ENCODE measurements at regions not wholly inside any gene's neighbourhood (a gene's known extent, or its start where the extent isn't known, plus 50 kb on each side); places are given as distances from the start of the nearest gene placed in this dataset.

DNA sequence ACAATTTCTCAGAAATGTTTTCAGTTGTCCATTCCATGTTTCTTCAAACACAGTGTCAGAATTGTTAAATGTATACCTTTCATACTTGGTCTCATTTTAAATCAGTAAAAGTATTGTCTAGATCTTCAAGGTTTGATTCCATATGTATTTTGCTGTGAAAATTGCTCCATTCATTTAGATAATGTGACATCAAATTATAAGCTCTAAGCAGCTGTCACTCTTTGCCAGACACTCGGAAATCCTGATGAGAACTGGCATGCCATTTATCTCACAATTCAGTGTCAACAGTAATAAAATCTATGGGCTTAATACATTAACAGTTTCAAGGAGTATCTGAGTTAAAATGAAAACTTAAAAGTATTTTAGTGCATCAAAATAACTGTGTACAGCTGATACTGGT, 1025.3 kb upstream of the EPHA6 start:
- no peaks in the 10 kb centered on the region for H3K79me2 ChIP-seq (ENCODE audit: insufficient read depth, low read length)
- H3K9me3 ChIP-seq (ENCODE audit: control insufficient read depth in 1 of 2, insufficient read depth in 1 of 2, low read depth in 1 of 2, low read length in 2 of 2) = peaks cover 3 to 8% of the 10 kb centered on the region in 2 experiments; a peak in 3 of 4 replicates
- intact Hi-C loops (cut with micrococcal nuclease) = no loop called here
- H3K4me3 ChIP-seq (replicated peaks in 1 of 2; ENCODE audit: low read depth in 1 of 2, low read length in 2 of 2) = no peak overlapping the region
- DNase-seq (ENCODE audit: low read depth, low spot score) = no peak
- H4K20me1 ChIP-seq (ENCODE audit: insufficient read depth) = no peaks in the 10 kb centered on the region
- CTCF ChIA-PET = no interaction called here
- H3K36me3 ChIP-seq (ENCODE audit: control insufficient read depth in 1 of 2, insufficient read depth in 2 of 2, low read length in 2 of 2) = no peaks in the 10 kb centered on the region
- RAD21 ChIA-PET (ENCODE audit: low non-redundant PET in 1 of 2, low total read pairs in 2 of 2, uncharacterized antibody in 2 of 2, unreplicated experiment in 2 of 2) = no interaction called here
- no peak overlapping the region for H3K4me2 ChIP-seq (ENCODE audit: low read length)
- H2AFZ ChIP-seq (ENCODE audit: low read depth, low read length, poor library complexity, severe bottlenecking) = no peak overlapping the region
- POLR2A ChIA-PET = no interaction called here
- no peaks in the 10 kb centered on the region for H3K9me2 ChIP-seq (ENCODE audit: insufficient read depth)
- no peaks in the 10 kb centered on the region for H3K27me3 ChIP-seq (ENCODE audit: insufficient read depth, low read length)
- BruUV-seq (replicated peaks) = no TSS peak
- no peak for ATAC-seq
- no peak overlapping the region for H3K9ac ChIP-seq (ENCODE audit: low read length)
- TF ChIP-seq EZH2 (IDR thresholded peaks at IDR 0.05) = no peak
- TF ChIP-seq, protein P1, sequence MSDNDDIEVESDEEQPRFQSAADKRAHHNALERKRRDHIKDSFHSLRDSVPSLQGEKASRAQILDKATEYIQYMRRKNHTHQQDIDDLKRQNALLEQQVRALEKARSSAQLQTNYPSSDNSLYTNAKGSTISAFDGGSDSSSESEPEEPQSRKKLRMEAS (IDR thresholded peaks at IDR 0.05) = no peak
- TF ChIP-seq ZFX (IDR thresholded peaks at IDR 0.05) = no peak
- no peak for TF ChIP-seq POLR2AphosphoS5 (IDR thresholded peaks at IDR 0.05; ENCODE audit: low read depth, low read length)
- TF ChIP-seq ELF1 (IDR thresholded peaks at IDR 0.05; ENCODE audit: borderline replicate concordance, low read depth) = no peak
- no peak for TF ChIP-seq SIN3A (IDR thresholded peaks at IDR 0.05; ENCODE audit: low read depth)
- no peaks in the 10 kb centered on the region; a peak in 1 of 4 replicates for H3K4me1 ChIP-seq (ENCODE audit: control insufficient read depth in 1 of 2, insufficient read depth in 2 of 2, low read length in 2 of 2)
- no peak overlapping the region for H3K27ac ChIP-seq (ENCODE audit: low read depth, low read length)

DNA sequence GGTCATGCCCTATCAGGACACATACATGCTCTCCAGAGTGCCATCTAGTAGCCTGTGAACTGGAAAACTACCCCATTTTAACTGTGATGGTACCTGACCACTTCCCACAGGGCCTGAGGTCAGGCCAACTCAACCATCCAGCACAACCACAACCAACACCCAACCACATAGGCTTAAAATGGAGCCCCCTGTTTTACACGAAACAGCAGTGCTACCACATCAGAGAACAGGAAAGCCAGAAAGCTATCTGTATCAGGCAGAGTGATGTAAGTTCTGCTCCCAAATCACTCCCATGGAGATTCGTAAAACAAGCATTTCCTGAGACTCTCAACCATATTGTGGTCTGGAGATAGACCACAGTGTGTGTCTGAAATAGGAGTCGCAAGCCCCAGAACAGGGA, 1017.3 kb upstream of the EPHA6 start:
- no peaks in the 10 kb centered on the region for H3K79me2 ChIP-seq (ENCODE audit: insufficient read depth, low read length)
- H3K9ac ChIP-seq (ENCODE audit: low read length) = no peak overlapping the region
- H3K9me3 ChIP-seq (ENCODE audit: control insufficient read depth in 1 of 2, insufficient read depth in 1 of 2, low read depth in 1 of 2, low read length in 2 of 2) = peaks cover 0 to 5% of the 10 kb centered on the region in 2 experiments; a peak in 3 of 4 replicates
- H3K27me3 ChIP-seq (ENCODE audit: insufficient read depth, low read length) = no peaks in the 10 kb centered on the region
- intact Hi-C loops (cut with micrococcal nuclease) = no loop called here
- H4K20me1 ChIP-seq (ENCODE audit: insufficient read depth) = no peaks in the 10 kb centered on the region
- no peaks in the 10 kb centered on the region for H3K9me2 ChIP-seq (ENCODE audit: insufficient read depth)
- ChIA-PET CTCF (no interaction called here), RAD21 (ENCODE audit: low non-redundant PET in 1 of 2, low total read pairs in 2 of 2, uncharacterized antibody in 2 of 2, unreplicated experiment in 2 of 2) (no interaction called here), POLR2A (no interaction called here)
- BruUV-seq (replicated peaks) = no TSS peak
- H3K4me1 ChIP-seq (ENCODE audit: control insufficient read depth in 1 of 2, insufficient read depth in 2 of 2, low read length in 2 of 2) = no peaks in the 10 kb centered on the region
- H3K27ac ChIP-seq (ENCODE audit: low read depth, low read length) = no peak overlapping the region
- no peak overlapping the region for H3K4me3 ChIP-seq (replicated peaks in 1 of 2; ENCODE audit: low read depth in 1 of 2, low read length in 2 of 2)
- H3K4me2 ChIP-seq (ENCODE audit: low read length) = no peak overlapping the region
- ATAC-seq (no peak), DNase-seq (ENCODE audit: low read depth, low spot score) (no peak)
- TF ChIP-seq ZFX (IDR thresholded peaks at IDR 0.05) (no peak), ELF1 (IDR thresholded peaks at IDR 0.05; ENCODE audit: borderline replicate concordance, low read depth) (no peak)
- H2AFZ ChIP-seq (ENCODE audit: low read depth, low read length, poor library complexity, severe bottlenecking) = no peak overlapping the region
- H3K36me3 ChIP-seq (ENCODE audit: control insufficient read depth in 1 of 2, insufficient read depth in 2 of 2, low read length in 2 of 2) = no peaks in the 10 kb centered on the region
